Amygdala (tissue), 56 donors: ENCODE measurements at regions not wholly inside any gene's neighbourhood (a gene's known extent, or its start where the extent isn't known, plus 50 kb on each side); places are given as distances from the start of the nearest gene placed in this dataset.

Experiments used
- DNase-seq, 56 donors: peaks; one replicate each; lab custom pipeline; 2025; lab: John Stamatoyannopoulos, UW

- no peak for DNase-seq
Measured at GRCh38 chr3:181660337-181660736, 51.4 kb upstream of the SOX2 start.

- DNase-seq, result no peak
Measured at GRCh38 chr3:181637456-181637855, 74.3 kb upstream of the SOX2 start.

- no peak for DNase-seq
Measured at GRCh38 chr3:181637056-181637455, 74.7 kb upstream of the SOX2 start.

GRCh38 chr3:181635141-181635540, 76.6 kb upstream of the SOX2 start:
- DNase-seq, result no peak

- DNase-seq, result no peak
Measured at GRCh38 chr3:181633556-181633955, 78.2 kb upstream of the SOX2 start.

- DNase-seq, result no peak
Measured at GRCh38 chr3:181631901-181632300, 79.8 kb upstream of the SOX2 start.

GRCh38 chr3:181630853-181631252, 80.9 kb upstream of the SOX2 start:
- no peak for DNase-seq

GRCh38 chr3:181629711-181630110, 82.0 kb upstream of the SOX2 start:
- no peak for DNase-seq

- no peak for DNase-seq
Measured at GRCh38 chr3:181629029-181629428, 82.7 kb upstream of the SOX2 start.

GRCh38 chr3:181628384-181628783, 83.3 kb upstream of the SOX2 start:
- no peak for DNase-seq

- no peak for DNase-seq
Measured at GRCh38 chr3:181626036-181626435, 85.7 kb upstream of the SOX2 start.

- peak in 1 of 56 donors; percentile 3 for DNase-seq
Measured at GRCh38 chr3:181623924-181624694, 87.6 kb upstream of the SOX2 start.

- DNase-seq, result no peak
Measured at GRCh38 chr3:181622365-181622764, 89.4 kb upstream of the SOX2 start.

- DNase-seq, result no peak
Measured at GRCh38 chr3:181619897-181620296, 91.8 kb upstream of the SOX2 start.

- peak in 4 of 56 donors; percentile 3 to 23 (median 11) for DNase-seq
Measured at GRCh38 chr3:181618260-181618659, 93.5 kb upstream of the SOX2 start.

GRCh38 chr3:181616088-181617070, 95.3 kb upstream of the SOX2 start:
- DNase-seq, result no peak

GRCh38 chr3:181615666-181616065, 96.1 kb upstream of the SOX2 start:
- DNase-seq, result no peak

- DNase-seq, result no peak
Measured at GRCh38 chr3:181614878-181615277, 96.8 kb upstream of the SOX2 start.

GRCh38 chr3:181613813-181614212, 97.9 kb upstream of the SOX2 start:
- peak in 1 of 56 donors; percentile 18 for DNase-seq

GRCh38 chr3:181613191-181613590, 98.5 kb upstream of the SOX2 start:
- DNase-seq, result no peak

GRCh38 chr3:181610973-181611265, 100.8 kb upstream of the SOX2 start:
- DNase-seq, result no peak
